ENCODE measurements at regions not wholly inside any gene's neighbourhood (a gene's known extent, or its start where the extent isn't known, plus 50 kb on each side); places are given as distances from the start of the nearest gene placed in this dataset.

DNA sequence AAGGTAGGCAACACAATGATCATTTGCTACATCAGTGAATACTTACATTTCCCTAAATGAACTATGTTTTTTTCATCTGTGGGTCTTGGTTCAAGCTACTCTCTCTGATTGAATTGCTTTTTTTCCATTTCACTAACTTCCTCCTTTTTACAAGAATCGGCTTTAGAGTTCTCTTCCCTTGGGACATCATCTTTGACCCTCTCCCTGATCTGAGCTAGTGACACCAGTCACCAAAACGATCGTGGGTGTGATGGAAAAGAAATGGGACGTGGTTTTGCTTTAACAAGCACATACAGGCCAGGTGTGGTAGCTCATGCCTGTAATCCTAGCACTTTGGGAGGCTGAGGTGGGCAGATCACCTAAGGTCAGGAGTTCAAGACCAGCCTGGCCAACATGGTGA is 129.9 kb downstream of the WT1 start:
- FAIRE-seq (no peak), DNase-seq (ENCODE audit: low read depth in 1 of 2, low spot score in 1 of 2) (no peak), ATAC-seq (no peak)
- Histone ChIP-seq H3K9me3 (no peaks in the 10 kb centered on the region), H3K4me2 (no peak overlapping the region), H3K4me1 (peaks cover 13% of the 10 kb centered on the region), H3K27ac (no peak overlapping the region), H3K4me3 (no peak overlapping the region)
- ChIA-PET POLR2A (no interaction called here), CTCF (interaction anchor here (1.8 to 2.8 kb wide), 3 partner anchors 8 to 18 kb away, joined by 6 to 12 read pairs (median 9); no protein-coding TSS in a partner anchor)
- WGBS (ENCODE audit: missing lambda C conversion rate) = 61% methylated on average over 4 of the region's 4 CpGs
- TF ChIP-seq EHF (CRISPR knock-in tag; IDR thresholded peaks at IDR 0.05) = no peak
- no peak for TF ChIP-seq BHLHE40 (IDR thresholded peaks at IDR 0.05; ENCODE audit: low read depth, low read length)
- TF ChIP-seq FOXS1 (CRISPR knock-in tag; IDR thresholded peaks at IDR 0.05) = no peak

DNA sequence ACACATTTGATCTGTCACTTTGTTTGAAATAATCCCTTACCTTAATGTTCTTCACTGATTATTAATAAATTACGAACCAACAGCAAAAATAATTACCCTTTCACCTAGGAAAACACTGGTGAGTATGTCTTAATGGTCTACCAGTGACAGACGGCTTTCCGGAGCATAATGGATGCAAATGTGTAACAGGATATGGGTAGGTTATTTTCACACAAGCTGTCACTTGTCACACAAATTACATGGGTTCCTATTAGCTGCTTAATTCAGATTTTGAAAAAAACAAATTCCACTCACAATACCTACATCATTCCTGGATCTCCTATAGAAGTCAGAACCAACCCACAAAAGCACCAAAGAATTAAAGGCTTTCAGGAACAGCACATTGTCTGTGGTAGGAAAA is 127.9 kb downstream of the WT1 start:
- Histone ChIP-seq H3K4me1 (peaks cover 31% of the 10 kb centered on the region), H3K27ac (no peak overlapping the region), H3K9me3 (no peaks in the 10 kb centered on the region), H3K4me3 (no peak overlapping the region), H3K4me2 (no peak overlapping the region)
- ATAC-seq (no peak), DNase-seq (ENCODE audit: low read depth in 1 of 2, low spot score in 1 of 2) (no peak), FAIRE-seq (no peak)
- CTCF ChIA-PET = interaction anchor here (0.8 to 1.4 kb wide), 5 partner anchors 8 to 251 kb away, joined by 3 to 6 read pairs (median 3); no protein-coding TSS in a partner anchor
- TF ChIP-seq HOXB5 (CRISPR knock-in tag; IDR thresholded peaks at IDR 0.05) = no peak
- no peak for TF ChIP-seq SREBF2 (IDR thresholded peaks at IDR 0.05)
- TF ChIP-seq CHD2 (IDR thresholded peaks at IDR 0.05; ENCODE audit: low read length, partially characterized antibody) = no peak
- TF ChIP-seq, protein P1, sequence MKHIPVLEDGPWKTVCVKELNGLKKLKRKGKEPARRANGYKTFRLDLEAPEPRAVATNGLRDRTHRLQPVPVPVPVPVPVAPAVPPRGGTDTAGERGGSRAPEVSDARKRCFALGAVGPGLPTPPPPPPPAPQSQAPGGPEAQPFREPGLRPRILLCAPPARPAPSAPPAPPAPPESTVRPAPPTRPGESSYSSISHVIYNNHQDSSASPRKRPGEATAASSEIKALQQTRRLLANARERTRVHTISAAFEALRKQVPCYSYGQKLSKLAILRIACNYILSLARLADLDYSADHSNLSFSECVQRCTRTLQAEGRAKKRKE (CRISPR knock-in tag; IDR thresholded peaks at IDR 0.05; ENCODE audit: low read depth) = no peak
- no peak for TF ChIP-seq HOXA7 (CRISPR knock-in tag; IDR thresholded peaks at IDR 0.05)
- no peak for TF ChIP-seq JUNB (IDR thresholded peaks at IDR 0.05)
- POLR2A ChIA-PET = no interaction called here
- 68% methylated on average over 3 of the region's 3 CpGs for WGBS (ENCODE audit: missing lambda C conversion rate)

DNA sequence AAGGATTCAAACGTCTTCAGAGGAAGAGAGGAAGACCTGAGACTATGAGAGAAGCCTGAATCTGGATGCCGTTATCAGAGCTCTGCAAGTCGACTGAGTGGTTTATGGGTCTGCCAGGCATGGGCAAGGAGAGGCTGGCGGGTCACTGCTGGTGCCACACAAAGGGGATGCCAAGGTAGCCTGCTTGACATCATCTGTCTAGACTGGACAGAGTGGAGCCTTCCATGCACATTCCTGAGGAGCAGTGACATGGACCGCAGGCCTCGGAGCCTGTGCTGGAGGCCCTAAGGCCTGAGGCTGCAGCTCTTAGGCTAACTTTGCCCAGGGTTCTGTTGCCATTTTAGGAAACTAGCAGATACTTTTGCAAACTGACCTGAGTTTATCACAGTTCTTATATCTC is 127.4 kb downstream of the WT1 start:
- no peaks in the 10 kb centered on the region for H3K9me3 ChIP-seq
- H3K4me3 ChIP-seq = no peak overlapping the region
- peaks cover 31% of the 10 kb centered on the region for H3K4me1 ChIP-seq
- CTCF ChIA-PET = interaction anchor here (0.8 to 1.4 kb wide), 4 partner anchors 9 to 250 kb away, joined by 3 to 6 read pairs (median 3); no protein-coding TSS in a partner anchor
- 80% methylated on average over 5 of the region's 6 CpGs for WGBS (ENCODE audit: missing lambda C conversion rate)
- DNase-seq (ENCODE audit: low read depth in 1 of 2, low spot score in 1 of 2) (no peak), ATAC-seq (no peak), FAIRE-seq (no peak)
- POLR2A ChIA-PET = no interaction called here
- H3K4me2 ChIP-seq = no peak overlapping the region
- no peak for TF ChIP-seq CHD4 (IDR thresholded peaks at IDR 0.05; ENCODE audit: borderline replicate concordance)
- no peak for TF ChIP-seq HDAC2 (IDR thresholded peaks at IDR 0.05)
- no peak overlapping the region for H3K27ac ChIP-seq

DNA sequence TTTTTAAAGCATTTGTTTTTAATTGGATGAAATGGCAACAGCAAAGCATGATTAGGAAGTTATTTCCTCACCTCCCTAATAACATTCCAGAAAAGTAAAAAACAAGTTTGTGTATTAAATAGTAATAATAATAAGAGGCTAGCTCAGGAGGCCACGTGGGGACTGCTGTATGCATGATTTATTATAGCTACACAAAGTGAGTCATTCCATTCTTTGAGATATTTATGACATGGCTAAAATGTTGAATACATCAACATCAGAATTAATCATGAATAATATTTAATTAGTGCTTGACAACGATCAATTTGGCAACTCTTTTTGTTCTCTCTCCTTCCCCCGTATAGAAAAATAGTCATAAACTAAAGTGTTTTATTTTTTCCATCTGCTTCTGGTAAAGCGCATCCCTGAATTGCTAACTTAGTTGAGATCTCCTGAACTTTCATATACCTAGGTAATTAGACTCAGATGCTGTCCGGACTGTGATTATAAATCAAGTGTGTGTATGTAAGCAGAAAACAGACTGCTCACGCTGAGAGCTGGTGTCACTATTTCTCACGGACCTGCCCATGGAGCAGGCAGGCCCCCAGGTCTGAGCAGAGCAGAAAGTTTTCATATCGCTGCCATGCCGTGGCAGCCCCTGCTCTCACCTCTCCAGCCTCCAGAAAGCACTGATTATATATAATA is 125.7 kb downstream of the WT1 start:
- ATAC-seq (no peak), FAIRE-seq (no peak), DNase-seq (ENCODE audit: low read depth in 1 of 2, low spot score in 1 of 2) (no peak)
- no peak overlapping the region for H3K4me3 ChIP-seq
- H3K27ac ChIP-seq = peak overlapping the region; percentile 80 to 87; a peak in 5 of 6 replicates
- peak overlapping the region; percentile 74 for H3K4me2 ChIP-seq
- H3K9me3 ChIP-seq = no peaks in the 10 kb centered on the region
- H3K4me1 ChIP-seq = peaks cover 41% of the 10 kb centered on the region
- TF ChIP-seq, protein P2, sequence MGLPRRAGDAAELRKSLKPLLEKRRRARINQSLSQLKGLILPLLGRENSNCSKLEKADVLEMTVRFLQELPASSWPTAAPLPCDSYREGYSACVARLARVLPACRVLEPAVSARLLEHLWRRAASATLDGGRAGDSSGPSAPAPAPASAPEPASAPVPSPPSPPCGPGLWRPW (IDR thresholded peaks at IDR 0.05) = no peak
- TF ChIP-seq, protein P3, sequence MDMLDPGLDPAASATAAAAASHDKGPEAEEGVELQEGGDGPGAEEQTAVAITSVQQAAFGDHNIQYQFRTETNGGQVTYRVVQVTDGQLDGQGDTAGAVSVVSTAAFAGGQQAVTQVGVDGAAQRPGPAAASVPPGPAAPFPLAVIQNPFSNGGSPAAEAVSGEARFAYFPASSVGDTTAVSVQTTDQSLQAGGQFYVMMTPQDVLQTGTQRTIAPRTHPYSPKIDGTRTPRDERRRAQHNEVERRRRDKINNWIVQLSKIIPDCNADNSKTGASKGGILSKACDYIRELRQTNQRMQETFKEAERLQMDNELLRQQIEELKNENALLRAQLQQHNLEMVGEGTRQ (IDR thresholded peaks at IDR 0.05) = peak; percentile 16; the same call in 1 of the 2 replicates
- CTCF ChIA-PET = interaction anchor here (0.9 to 1.4 kb wide), 3 partner anchors 11 to 23 kb away, joined by 3 to 5 read pairs (median 3); no protein-coding TSS in a partner anchor
- WGBS (ENCODE audit: missing lambda C conversion rate) = 66% methylated on average over 9 of the region's 9 CpGs
- POLR2A ChIA-PET = no interaction called here

DNA sequence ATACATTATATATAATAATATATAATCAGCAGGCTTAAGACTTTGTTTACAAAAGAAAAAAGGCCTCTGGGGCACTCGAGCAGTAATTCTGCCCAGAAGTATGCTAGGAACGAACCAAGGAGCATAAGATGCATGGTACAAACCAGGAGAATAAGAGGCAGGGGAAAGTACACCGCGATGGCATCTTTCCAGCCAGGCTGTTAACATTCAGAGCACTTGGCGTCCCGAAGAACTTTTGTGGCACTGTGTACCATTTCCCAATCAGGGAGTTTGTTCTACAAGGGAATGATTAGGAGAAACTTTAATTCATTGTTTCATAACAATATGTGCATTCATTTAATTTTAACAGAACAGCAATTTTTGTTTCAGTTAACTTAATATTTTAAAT is 125.1 kb downstream of the WT1 start:
- Histone ChIP-seq H3K4me3 (no peak overlapping the region), H3K9me3 (no peaks in the 10 kb centered on the region), H3K4me1 (peaks cover 41% of the 10 kb centered on the region), H3K4me2 (peak overlapping the region; percentile 74), H3K27ac (peak overlapping the region; percentile 80 to 87; a peak in 5 of 6 replicates)
- DNase-seq (ENCODE audit: low read depth in 1 of 2, low spot score in 1 of 2) (no peak), FAIRE-seq (no peak), ATAC-seq (no peak)
- POLR2A ChIA-PET = no interaction called here
- 55% methylated on average over 6 of the region's 6 CpGs for WGBS (ENCODE audit: missing lambda C conversion rate)
- CTCF ChIA-PET = interaction anchor here (2.9 kb wide), 1 partner anchor 12 kb away, joined by 18 read pairs; no protein-coding TSS in a partner anchor
- TF ChIP-seq, protein P4, sequence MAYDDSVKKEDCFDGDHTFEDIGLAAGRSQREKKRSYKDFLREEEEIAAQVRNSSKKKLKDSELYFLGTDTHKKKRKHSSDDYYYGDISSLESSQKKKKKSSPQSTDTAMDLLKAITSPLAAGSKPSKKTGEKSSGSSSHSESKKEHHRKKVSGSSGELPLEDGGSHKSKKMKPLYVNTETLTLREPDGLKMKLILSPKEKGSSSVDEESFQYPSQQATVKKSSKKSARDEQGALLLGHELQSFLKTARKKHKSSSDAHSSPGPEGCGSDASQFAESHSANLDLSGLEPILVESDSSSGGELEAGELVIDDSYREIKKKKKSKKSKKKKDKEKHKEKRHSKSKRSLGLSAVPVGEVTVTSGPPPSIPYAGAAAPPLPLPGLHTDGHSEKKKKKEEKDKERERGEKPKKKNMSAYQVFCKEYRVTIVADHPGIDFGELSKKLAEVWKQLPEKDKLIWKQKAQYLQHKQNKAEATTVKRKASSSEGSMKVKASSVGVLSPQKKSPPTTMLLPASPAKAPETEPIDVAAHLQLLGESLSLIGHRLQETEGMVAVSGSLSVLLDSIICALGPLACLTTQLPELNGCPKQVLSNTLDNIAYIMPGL (CRISPR knock-in tag; IDR thresholded peaks at IDR 0.05; ENCODE audit: borderline replicate concordance) = no peak
- no peak for TF ChIP-seq ZC3H11A (IDR thresholded peaks at IDR 0.05)
- no peak for TF ChIP-seq NFE2L2 (conservative IDR thresholded peaks at IDR 0.05; ENCODE audit: low read length)
- no peak for TF ChIP-seq HDAC2 (IDR thresholded peaks at IDR 0.05)
- no peak for TF ChIP-seq JUNB (IDR thresholded peaks at IDR 0.05)
- no peak for TF ChIP-seq HEYL (CRISPR knock-in tag; IDR thresholded peaks at IDR 0.05)
- TF ChIP-seq, protein P1 (CRISPR knock-in tag; IDR thresholded peaks at IDR 0.05; ENCODE audit: low read depth) = no peak
- TF ChIP-seq RNF2 (IDR thresholded peaks at IDR 0.05; ENCODE audit: borderline replicate concordance, low read depth) = no peak
- TF ChIP-seq RAD21 (conservative IDR thresholded peaks at IDR 0.05 in 1 of 2, IDR thresholded peaks at IDR 0.05 in 1 of 2) = no peak
- no peak for TF ChIP-seq JUN (IDR thresholded peaks at IDR 0.05)
- no peak for TF ChIP-seq KDM5A (IDR thresholded peaks at IDR 0.05)
- TF ChIP-seq GATA3 (IDR thresholded peaks at IDR 0.05; ENCODE audit: borderline replicate concordance) = no peak
- TF ChIP-seq EHMT2 (IDR thresholded peaks at IDR 0.05; ENCODE audit: low read depth) = no peak

Measured in A549 (cell line).